Fibroblast of pulmonary artery (primary cell): ENCODE measurements at regions not wholly inside any gene's neighbourhood (a gene's known extent, or its start where the extent isn't known, plus 50 kb on each side); places are given as distances from the start of the nearest gene placed in this dataset.

ENCODE experiments used
- DNase-seq: peaks from one replicate; pipeline ENCODE4 v3.0.0-alpha.2; 2010; ENCODE audit warnings: low read depth
- H3K4me3 ChIP-seq: replicated peaks from 2 replicates; pipeline ENCODE4 v1.5.1; 2011; ENCODE audit warnings: low read depth, mild to moderate bottlenecking, control low read depth, low read length, moderate library complexity
- TF ChIP-seq, protein P1 (sequence below): IDR thresholded peaks from 2 replicates; pipeline ENCODE4 v1.5.1; 2011; ENCODE audit warnings: mild to moderate bottlenecking, control low read depth, low read length, inconsistent platforms; ENCODE audit errors: missing control alignments

DNA sequence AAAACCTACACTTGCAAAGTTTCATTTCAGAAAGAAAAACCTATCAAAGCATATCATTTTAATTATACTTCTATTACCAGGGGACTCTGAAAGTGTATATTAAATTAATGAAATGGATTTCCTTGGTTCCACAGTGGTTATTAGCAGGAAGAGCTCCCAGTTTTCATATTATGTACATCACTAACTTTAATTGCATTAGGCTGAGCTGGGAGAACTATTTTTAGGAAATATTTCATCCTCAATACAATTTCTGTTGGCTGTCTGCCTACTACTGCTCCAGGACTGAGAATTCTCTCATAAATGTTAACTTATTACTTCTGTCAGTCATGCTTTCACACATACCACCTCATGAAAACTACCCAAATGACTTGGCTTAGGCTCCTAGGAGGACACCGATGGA, 301.4 kb downstream of the CMPK2 start:
- TF ChIP-seq, protein P1, sequence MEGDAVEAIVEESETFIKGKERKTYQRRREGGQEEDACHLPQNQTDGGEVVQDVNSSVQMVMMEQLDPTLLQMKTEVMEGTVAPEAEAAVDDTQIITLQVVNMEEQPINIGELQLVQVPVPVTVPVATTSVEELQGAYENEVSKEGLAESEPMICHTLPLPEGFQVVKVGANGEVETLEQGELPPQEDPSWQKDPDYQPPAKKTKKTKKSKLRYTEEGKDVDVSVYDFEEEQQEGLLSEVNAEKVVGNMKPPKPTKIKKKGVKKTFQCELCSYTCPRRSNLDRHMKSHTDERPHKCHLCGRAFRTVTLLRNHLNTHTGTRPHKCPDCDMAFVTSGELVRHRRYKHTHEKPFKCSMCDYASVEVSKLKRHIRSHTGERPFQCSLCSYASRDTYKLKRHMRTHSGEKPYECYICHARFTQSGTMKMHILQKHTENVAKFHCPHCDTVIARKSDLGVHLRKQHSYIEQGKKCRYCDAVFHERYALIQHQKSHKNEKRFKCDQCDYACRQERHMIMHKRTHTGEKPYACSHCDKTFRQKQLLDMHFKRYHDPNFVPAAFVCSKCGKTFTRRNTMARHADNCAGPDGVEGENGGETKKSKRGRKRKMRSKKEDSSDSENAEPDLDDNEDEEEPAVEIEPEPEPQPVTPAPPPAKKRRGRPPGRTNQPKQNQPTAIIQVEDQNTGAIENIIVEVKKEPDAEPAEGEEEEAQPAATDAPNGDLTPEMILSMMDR: no peak
- no peak overlapping the region for H3K4me3 ChIP-seq
- DNase-seq: no peak

DNA sequence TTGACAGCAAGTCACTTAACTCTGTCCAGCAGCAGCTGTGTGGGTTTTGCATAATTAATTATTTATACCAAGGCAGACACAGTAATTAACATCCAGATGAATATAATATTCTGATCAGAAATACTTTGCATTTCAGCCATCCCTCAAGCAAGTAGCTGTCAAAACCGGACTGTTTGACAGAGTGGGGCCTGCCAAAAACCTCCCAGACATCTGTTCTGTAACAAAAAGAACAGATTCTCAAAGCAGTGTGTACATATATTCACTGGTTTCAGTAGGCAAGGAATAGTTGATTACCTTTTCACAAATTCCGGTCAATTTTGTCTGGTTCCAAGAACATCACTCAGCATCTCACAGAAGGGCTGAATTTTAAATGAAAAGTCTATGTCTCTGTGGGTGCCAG, 291.6 kb downstream of the CMPK2 start:
- H3K4me3 ChIP-seq: no peak overlapping the region
- TF ChIP-seq, protein P1: no peak
- DNase-seq: no peak

DNA sequence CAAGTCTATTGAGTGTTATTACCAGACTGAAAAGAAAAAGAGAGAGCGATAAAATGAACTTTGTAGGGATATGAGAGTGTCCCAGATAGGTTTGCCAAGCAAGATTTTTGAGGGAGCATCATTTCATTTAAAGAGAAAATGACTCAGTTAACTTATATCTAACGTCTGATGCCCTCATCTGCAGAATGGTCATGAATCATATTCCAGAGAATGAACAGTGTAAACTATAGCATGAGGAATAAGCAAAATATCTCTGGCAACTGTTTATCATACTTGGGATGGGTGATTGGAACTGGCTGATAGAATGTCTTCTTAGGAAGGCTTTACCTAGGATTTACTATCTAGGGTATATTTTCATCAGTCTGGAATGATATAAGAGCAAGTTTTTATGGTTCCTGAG, 289.4 kb downstream of the CMPK2 start:
- H3K4me3 ChIP-seq: no peak overlapping the region
- DNase-seq: no peak
- TF ChIP-seq, protein P1: no peak

DNA sequence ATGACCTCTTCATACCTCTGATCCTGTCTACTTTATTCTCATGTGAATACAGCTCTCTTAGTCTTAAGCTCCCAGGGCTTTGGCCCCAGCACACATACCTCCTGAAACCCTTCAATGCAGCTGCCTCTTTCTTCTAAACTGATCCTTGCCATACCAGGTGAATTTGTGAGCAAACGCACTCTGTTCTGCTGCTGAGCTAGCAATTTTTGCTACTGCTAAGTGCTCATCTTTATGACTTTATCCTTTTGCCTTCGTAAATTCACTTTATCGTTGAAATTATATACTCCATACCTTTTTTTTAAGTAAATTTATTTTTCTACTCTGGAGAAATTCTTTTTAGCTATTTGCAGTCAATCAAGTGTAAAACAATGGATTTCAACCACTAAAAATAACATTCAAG, 287.7 kb downstream of the CMPK2 start:
- TF ChIP-seq, protein P1: no peak
- DNase-seq: no peak
- H3K4me3 ChIP-seq: no peak overlapping the region

DNA sequence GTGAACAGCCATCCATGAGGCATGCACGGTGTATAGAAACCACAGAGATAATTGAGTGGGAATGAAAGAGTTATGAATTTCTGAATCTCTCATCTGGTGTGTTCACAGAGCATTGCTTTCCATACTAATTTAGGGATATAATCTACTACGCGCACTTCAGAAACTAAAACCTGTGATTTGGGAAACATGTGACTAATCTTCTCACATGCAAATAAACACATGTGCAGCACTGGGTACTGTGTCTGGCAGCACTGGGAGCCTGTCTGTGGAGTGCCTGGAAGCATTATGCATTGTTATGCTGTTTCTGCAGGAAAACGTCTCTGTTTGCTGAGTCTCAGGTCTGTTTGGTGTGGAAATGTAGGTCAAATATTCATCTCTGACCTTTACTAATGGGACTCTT, 287.3 kb downstream of the CMPK2 start:
- DNase-seq: no peak
- no peak overlapping the region for H3K4me3 ChIP-seq
- TF ChIP-seq, protein P1: no peak

DNA sequence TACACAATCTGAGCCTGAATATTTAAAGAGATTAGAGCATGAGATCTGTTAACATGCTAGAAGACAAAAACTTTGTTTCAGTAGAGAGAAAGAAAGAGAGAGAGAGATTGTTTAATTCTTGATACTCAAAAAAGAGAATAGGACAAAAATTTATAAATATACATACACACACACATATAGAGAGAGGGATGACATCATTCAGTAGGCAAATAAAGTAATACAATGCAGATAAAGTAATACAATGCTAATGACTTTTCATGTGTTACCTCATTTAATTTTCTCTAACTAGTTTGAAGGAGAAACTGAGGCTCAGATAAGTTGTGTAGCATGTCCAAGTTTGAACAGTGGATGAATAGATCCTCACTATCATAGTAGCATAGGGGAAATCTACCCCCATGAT, 286.4 kb downstream of the CMPK2 start:
- TF ChIP-seq, protein P1: no peak

DNA sequence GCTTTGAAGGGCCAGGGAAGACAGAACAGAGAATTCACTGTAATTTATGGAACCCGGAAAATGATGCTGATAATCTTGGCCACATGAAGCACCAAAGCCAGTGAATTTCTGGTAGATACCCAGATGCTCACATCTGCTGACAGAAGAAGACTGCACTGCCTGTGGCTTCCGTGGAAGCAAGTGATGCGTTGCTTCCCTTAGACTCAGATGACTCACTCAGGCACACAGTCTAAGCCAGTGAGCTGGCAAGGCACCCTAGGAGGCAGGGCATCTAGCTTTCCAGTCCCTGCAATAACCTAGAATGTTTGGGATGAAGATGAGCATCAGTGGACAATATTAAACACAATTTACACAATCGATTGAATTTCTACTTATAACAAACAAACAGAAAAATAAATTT, 284.7 kb downstream of the CMPK2 start:
- DNase-seq: no peak
- TF ChIP-seq, protein P1: no peak
- no peak overlapping the region for H3K4me3 ChIP-seq

More for the DNA sequence above, 286.4 kb downstream of the CMPK2 start:
- H3K4me3 ChIP-seq: no peak overlapping the region
- DNase-seq: no peak
